ENCODE measurements at regions not wholly inside any gene's neighbourhood (a gene's known extent, or its start where the extent isn't known, plus 50 kb on each side); places are given as distances from the start of the nearest gene placed in this dataset.
"Not testable (repeated sequence)": the region's sequence is repeated elsewhere in the genome, so short reads cannot be mapped to it uniquely, and the experiment has no call there.

GRCh38 chr13:88436974-88437373 is 765.8 kb downstream of the SLITRK5 start:
- DNase-seq, result no peak

- DNase-seq, result no peak
Measured at GRCh38 chr13:88450515-88450914, 779.3 kb downstream of the SLITRK5 start.

- no peak for DNase-seq
Measured at GRCh38 chr13:88456151-88456550, 785.0 kb downstream of the SLITRK5 start.

GRCh38 chr13:88459331-88459730 is 788.2 kb downstream of the SLITRK5 start:
- no peak for DNase-seq

GRCh38 chr13:88461272-88462009 is 790.3 kb downstream of the SLITRK5 start:
- DNase-seq, result no peak

GRCh38 chr13:88464851-88465250 is 793.7 kb downstream of the SLITRK5 start:
- peak; percentile 22 for DNase-seq

GRCh38 chr13:88472316-88472715 is 801.1 kb downstream of the SLITRK5 start:
- no peak for DNase-seq

- DNase-seq, result no peak
Measured at GRCh38 chr13:88483202-88483601, 812.0 kb downstream of the SLITRK5 start.

GRCh38 chr13:88507909-88508308 is 836.7 kb downstream of the SLITRK5 start:
- no peak for DNase-seq

- DNase-seq, result not testable (repeated sequence)
Measured at GRCh38 chr13:88512993-88513392, 841.8 kb downstream of the SLITRK5 start.

- peak; percentile 7 for DNase-seq
Measured at GRCh38 chr13:88526186-88526852, 855.1 kb downstream of the SLITRK5 start.

- no peak for DNase-seq
Measured at GRCh38 chr13:88526853-88527215, 855.7 kb downstream of the SLITRK5 start.

GRCh38 chr13:88541994-88542393 is 870.8 kb downstream of the SLITRK5 start:
- no peak for DNase-seq

- DNase-seq, result peak; percentile 9
Measured at GRCh38 chr13:88544836-88545235, 873.7 kb downstream of the SLITRK5 start.

GRCh38 chr13:88552966-88553365 is 881.8 kb downstream of the SLITRK5 start:
- no peak for DNase-seq

GRCh38 chr13:88565566-88565965 is 894.4 kb downstream of the SLITRK5 start:
- no peak for DNase-seq

- DNase-seq, result no peak
Measured at GRCh38 chr13:88585861-88586260, 914.7 kb downstream of the SLITRK5 start.

- peak; percentile 44 for DNase-seq
Measured at GRCh38 chr13:88586263-88586662, 915.1 kb downstream of the SLITRK5 start.

GRCh38 chr13:88590574-88590973 is 919.4 kb downstream of the SLITRK5 start:
- no peak for DNase-seq

- no peak for DNase-seq
Measured at GRCh38 chr13:88592105-88592504, 920.9 kb downstream of the SLITRK5 start.

GRCh38 chr13:88601949-88602348 is 930.8 kb downstream of the SLITRK5 start:
- DNase-seq, result peak; percentile 38

- no peak for DNase-seq
Measured at GRCh38 chr13:88602786-88603777, 931.9 kb downstream of the SLITRK5 start.

- DNase-seq, result no peak
Measured at GRCh38 chr13:88617176-88617575, 946.0 kb downstream of the SLITRK5 start.

Measured in HCEC 1CT (cell line).